Endothelial cell of umbilical vein (primary cell): ENCODE measurements at regions not wholly inside any gene's neighbourhood (a gene's known extent, or its start where the extent isn't known, plus 50 kb on each side); places are given as distances from the start of the nearest gene placed in this dataset.

Experiments used
- BruUV-seq: library from RNA; stranded (reverse); fragments of 400-500 nt; replicated peaks from 2 replicates; lab custom pipeline; 2021; lab: Mats Ljungman, UMichigan
- CTCF ChIA-PET: fragments of 300-600, 350-600 bp; sonication (Branson Sonifier 250); formaldehyde crosslinking; loops from one replicate; lab custom pipeline; 2021; ENCODE audit warnings: antibody characterized with exemption, inconsistent platforms; lab: Charles Lee
- POLR2A ChIA-PET: fragments of 300-600, 350-600 bp; sonication (Branson Sonifier 250); formaldehyde crosslinking; loops from one replicate; lab custom pipeline; 2021; ENCODE audit warnings: antibody characterized with exemption, inconsistent platforms; lab: Charles Lee
- DNase-seq: peaks from one replicate; pipeline ENCODE4 v3.0.0-alpha.2; 2011; ENCODE audit warnings: low read depth, low spot score
- FAIRE-seq: peaks from 2 replicates; lab custom pipeline; 2011; peaks lifted over from hg19 to GRCh38; lab: Jason Lieb, UNC
- H2AFZ ChIP-seq: 2 replicates; pipeline ENCODE4 v1.6.0; 2012; ENCODE audit warnings: low read depth, low read length, control low read depth, inconsistent platforms
- H3K27ac ChIP-seq: 2 replicates; pipeline ENCODE4 v1.5.1; 2011; ENCODE audit warnings: low read depth, mild to moderate bottlenecking, control low read depth, low read length, moderate library complexity; ENCODE audit not compliant: insufficient read depth
- H3K27me3 ChIP-seq, 2 experiments: 2 replicates each; pipeline versions ENCODE4 v1.6.0 to v1.6.1; 2011; ENCODE audit warnings: low read length in 2 of 2, mixed read lengths in 1 of 2; ENCODE audit not compliant: control insufficient read depth in 2 of 2, insufficient read depth in 2 of 2
- H3K36me3 ChIP-seq, 2 experiments: 2 replicates in 1 of 2; 3 replicates in 1 of 2; pipeline ENCODE4 v1.5.1; 2011; ENCODE audit warnings: low read length in 2 of 2, mild to moderate bottlenecking in 1 of 2, moderate library complexity in 1 of 2; ENCODE audit not compliant: control insufficient read depth in 2 of 2, insufficient read depth in 2 of 2; ENCODE audit errors: extremely low read depth in 1 of 2
- H3K4me1 ChIP-seq: 3 replicates; pipeline ENCODE4 v1.5.1; 2011; ENCODE audit warnings: mild to moderate bottlenecking, low read length; ENCODE audit not compliant: control insufficient read depth, insufficient read depth; ENCODE audit errors: extremely low read depth
- H3K4me2 ChIP-seq: 2 replicates; pipeline ENCODE4 v1.6.1; 2011; ENCODE audit warnings: low read length, control low read depth, mixed read lengths; ENCODE audit not compliant: insufficient read depth
- H3K4me3 ChIP-seq, 3 experiments: fragments of 200-600 bp in 1 of 3; sonication (generic), shearing (Covaris generic) in 1 of 3; replicated peaks in 1 of 3; 2 replicates each; pipeline ENCODE4 v1.5.1; 2011 to 2016; ENCODE audit warnings: control low read depth in 3 of 3, low read length in 3 of 3, mild to moderate bottlenecking in 2 of 3, inconsistent platforms in 1 of 3, low read depth in 1 of 3, moderate library complexity in 1 of 3; ENCODE audit not compliant: insufficient read depth in 1 of 3
- H3K79me2 ChIP-seq: 2 replicates; pipeline ENCODE4 v1.6.0; 2012; ENCODE audit warnings: low read length, inconsistent platforms; ENCODE audit not compliant: control insufficient read depth, insufficient read depth
- H3K9ac ChIP-seq: replicated peaks from 2 replicates; pipeline ENCODE3; 2011; ENCODE audit warnings: low read length, control low read depth; ENCODE audit not compliant: insufficient read depth; ENCODE audit errors: extremely low read depth
- H3K9me1 ChIP-seq: replicated peaks from 3 replicates; pipeline ENCODE4 v1.6.0; 2011; ENCODE audit warnings: mild to moderate bottlenecking, low read length; ENCODE audit not compliant: control insufficient read depth, insufficient read depth; ENCODE audit errors: extremely low read depth
- H3K9me3 ChIP-seq: replicated peaks from 2 replicates; pipeline ENCODE4 v1.5.1; 2012; ENCODE audit warnings: low read length, inconsistent platforms; ENCODE audit not compliant: control insufficient read depth, insufficient read depth
- H4K20me1 ChIP-seq: replicated peaks from 2 replicates; pipeline ENCODE3; 2011; ENCODE audit warnings: mild to moderate bottlenecking, low read length; ENCODE audit not compliant: control insufficient read depth, insufficient read depth; ENCODE audit errors: extremely low read depth
- EZH2 ChIP-seq: IDR thresholded peaks from 2 replicates; pipeline ENCODE4 v1.6.1; 2012; ENCODE audit warnings: borderline replicate concordance, low read depth, mild to moderate bottlenecking, moderate library complexity, low read length, inconsistent platforms; ENCODE audit not compliant: severe bottlenecking
- FOS ChIP-seq: IDR thresholded peaks from 2 replicates; pipeline ENCODE4 v1.6.1; 2011; ENCODE audit warnings: mild to moderate bottlenecking, low read length, moderate library complexity, borderline replicate concordance; ENCODE audit not compliant: insufficient read depth
- GATA2 ChIP-seq: IDR thresholded peaks from 2 replicates; pipeline ENCODE4 v1.7.0; 2011; ENCODE audit warnings: low read depth, mild to moderate bottlenecking, moderate library complexity, mixed read lengths, low read length; ENCODE audit not compliant: insufficient read length, insufficient read depth
- JUN ChIP-seq: IDR thresholded peaks from 2 replicates; pipeline ENCODE4 v1.6.1; 2011; ENCODE audit warnings: borderline replicate concordance, low read depth; ENCODE audit not compliant: insufficient read length, insufficient read depth
- MYC ChIP-seq: IDR thresholded peaks from one replicate; pipeline ENCODE4 v1.6.1; 2011; ENCODE audit warnings: mild to moderate bottlenecking, low read depth, low read length
- POLR2A ChIP-seq: IDR thresholded peaks from 2 replicates; pipeline ENCODE4 v1.6.1; 2012; ENCODE audit warnings: low read depth, mild to moderate bottlenecking, control low read depth, low read length
- POLR2AphosphoS5 ChIP-seq: IDR thresholded peaks from 2 replicates; pipeline ENCODE4 v1.6.1; 2012; ENCODE audit warnings: low read depth, mild to moderate bottlenecking, control low read depth, low read length, moderate library complexity; ENCODE audit not compliant: insufficient read depth
- dilution Hi-C: fragments of 300-500 bp; cut with MboI; formaldehyde crosslinking; loops from one replicate; pipeline ENCODE4 v1.15.0; 2019; ENCODE audit warnings: low sequenced_read_pairs; ENCODE audit not compliant: extremely low pct_ligation_motif_present
- intact Hi-C: fragments of 100-400 bp; cut with micrococcal nuclease; formaldehyde crosslinking; loops from one replicate; pipeline ENCODE4 v1.10.0; 2022
- TF ChIP-seq, protein P1 (sequence below): IDR thresholded peaks from 2 replicates; pipeline ENCODE4 v1.6.1; 2011; ENCODE audit not compliant: insufficient read depth, insufficient read length
- TF ChIP-seq, protein P2 (sequence below), 2 donors: IDR thresholded peaks; 1 replicate in 1 of 2; 2 replicates in 1 of 2; pipeline ENCODE4 v1.5.1; 2011; ENCODE audit warnings: low read length in 2 of 2, mild to moderate bottlenecking in 2 of 2, moderate library complexity in 2 of 2, control low read depth in 1 of 2, inconsistent platforms in 1 of 2, low read depth in 1 of 2; ENCODE audit not compliant: insufficient read depth in 1 of 2; ENCODE audit errors: extremely low read depth in 1 of 2

DNA sequence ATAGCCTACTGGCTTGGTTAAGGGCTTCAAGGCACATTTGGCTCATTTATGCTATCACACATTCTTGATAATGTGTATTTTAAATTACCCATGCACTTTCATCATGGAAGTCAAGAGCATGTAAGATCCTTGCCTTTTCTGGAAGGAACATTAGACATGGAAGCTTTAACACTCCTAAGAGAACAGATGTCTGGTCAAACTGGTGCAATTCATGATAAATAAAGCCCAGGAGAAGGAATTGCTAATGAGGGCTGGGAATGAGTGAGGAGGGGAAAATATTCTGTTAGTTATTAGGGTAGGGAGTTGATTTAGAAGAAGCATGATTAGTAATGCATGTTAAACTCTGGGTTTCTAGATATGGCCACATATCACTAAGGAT lies 688.6 kb upstream of the CITED2 start:
- Histone ChIP-seq H3K4me3 (no peak overlapping the region), H3K27ac (no peak overlapping the region), H3K9me3 (no peaks in the 10 kb centered on the region), H3K9ac (no peak overlapping the region), H3K4me2 (no peak overlapping the region), H3K27me3 (no peaks in the 10 kb centered on the region), H3K9me1 (no peaks in the 10 kb centered on the region), H3K79me2 (no peaks in the 10 kb centered on the region), H4K20me1 (no peaks in the 10 kb centered on the region), H2AFZ (no peak overlapping the region), H3K4me1 (peaks cover 7% of the 10 kb centered on the region), H3K36me3 (no peaks in the 10 kb centered on the region)
- FAIRE-seq, result no peak
- POLR2A ChIA-PET, result no interaction called here
- dilution Hi-C loops (no loop called here), intact Hi-C loops (no loop called here)
- CTCF ChIA-PET, result no interaction called here
- BruUV-seq, result no TSS peak
- TF ChIP-seq, protein P1, sequence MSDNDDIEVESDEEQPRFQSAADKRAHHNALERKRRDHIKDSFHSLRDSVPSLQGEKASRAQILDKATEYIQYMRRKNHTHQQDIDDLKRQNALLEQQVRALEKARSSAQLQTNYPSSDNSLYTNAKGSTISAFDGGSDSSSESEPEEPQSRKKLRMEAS, result no peak
- TF ChIP-seq MYC (no peak), GATA2 (no peak), JUN (no peak), EZH2 (no peak), FOS (no peak), POLR2A (no peak), POLR2AphosphoS5 (no peak)
- TF ChIP-seq, protein P2, sequence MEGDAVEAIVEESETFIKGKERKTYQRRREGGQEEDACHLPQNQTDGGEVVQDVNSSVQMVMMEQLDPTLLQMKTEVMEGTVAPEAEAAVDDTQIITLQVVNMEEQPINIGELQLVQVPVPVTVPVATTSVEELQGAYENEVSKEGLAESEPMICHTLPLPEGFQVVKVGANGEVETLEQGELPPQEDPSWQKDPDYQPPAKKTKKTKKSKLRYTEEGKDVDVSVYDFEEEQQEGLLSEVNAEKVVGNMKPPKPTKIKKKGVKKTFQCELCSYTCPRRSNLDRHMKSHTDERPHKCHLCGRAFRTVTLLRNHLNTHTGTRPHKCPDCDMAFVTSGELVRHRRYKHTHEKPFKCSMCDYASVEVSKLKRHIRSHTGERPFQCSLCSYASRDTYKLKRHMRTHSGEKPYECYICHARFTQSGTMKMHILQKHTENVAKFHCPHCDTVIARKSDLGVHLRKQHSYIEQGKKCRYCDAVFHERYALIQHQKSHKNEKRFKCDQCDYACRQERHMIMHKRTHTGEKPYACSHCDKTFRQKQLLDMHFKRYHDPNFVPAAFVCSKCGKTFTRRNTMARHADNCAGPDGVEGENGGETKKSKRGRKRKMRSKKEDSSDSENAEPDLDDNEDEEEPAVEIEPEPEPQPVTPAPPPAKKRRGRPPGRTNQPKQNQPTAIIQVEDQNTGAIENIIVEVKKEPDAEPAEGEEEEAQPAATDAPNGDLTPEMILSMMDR (IDR thresholded peaks at IDR 0.05; ENCODE audit: extremely low read depth in 1 of 2, insufficient read depth in 1 of 2, low read depth in 1 of 2, low read length in 2 of 2), result no peak
- DNase-seq, result no peak
